ENCODE measurements at regions not wholly inside any gene's neighbourhood (a gene's known extent, or its start where the extent isn't known, plus 50 kb on each side); places are given as distances from the start of the nearest gene placed in this dataset.

GRCh38 chr17:77472468-77473310 lies 331.9 kb downstream of the SEC14L1 start:
- TF ChIP-seq POLR2AphosphoS5 (IDR thresholded peaks at IDR 0.05; ENCODE audit: insufficient read depth in 1 of 2, low read depth in 1 of 2) (peak in 1 of 2 donors; percentile 37), CTCF (IDR thresholded peaks at IDR 0.05) (no peak), POLR2A (IDR thresholded peaks at IDR 0.05) (no peak)
- Histone ChIP-seq H3K27ac (peak overlapping the region; percentile 90), H3K4me1 (peaks cover 85% of the 10 kb centered on the region), H3K4me3 (no peak overlapping the region), H3K27me3 (no peaks in the 10 kb centered on the region), H3K9me3 (no peaks in the 10 kb centered on the region), H3K36me3 (no peaks in the 10 kb centered on the region)
- no peak for DNase-seq (ENCODE audit: extremely low spot score in 2 of 2)
- intact Hi-C loops (cut with DNase I): loop anchor here (10.0 kb wide), 1 partner anchor 98 kb away; no protein-coding TSS in a partner anchor

GRCh38 chr17:77473615-77474226 lies 333.0 kb downstream of the SEC14L1 start:
- intact Hi-C loops (cut with DNase I): loop anchor here (10.0 kb wide), 1 partner anchor 99 kb away; no protein-coding TSS in a partner anchor
- H3K4me1 ChIP-seq: peaks cover 89% of the 10 kb centered on the region
- H3K9me3 ChIP-seq: no peaks in the 10 kb centered on the region
- H3K27ac ChIP-seq: peak overlapping the region; percentile 90
- TF ChIP-seq POLR2AphosphoS5 (IDR thresholded peaks at IDR 0.05; ENCODE audit: insufficient read depth in 1 of 2, low read depth in 1 of 2) (no peak), POLR2A (IDR thresholded peaks at IDR 0.05) (no peak), CTCF (IDR thresholded peaks at IDR 0.05) (no peak)
- H3K36me3 ChIP-seq: no peaks in the 10 kb centered on the region
- no peak overlapping the region for H3K4me3 ChIP-seq
- no peaks in the 10 kb centered on the region for H3K27me3 ChIP-seq
- no peak for DNase-seq (ENCODE audit: extremely low spot score in 2 of 2)

GRCh38 chr17:77474292-77474988 lies 333.7 kb downstream of the SEC14L1 start:
- Histone ChIP-seq H3K4me1 (peaks cover 96% of the 10 kb centered on the region), H3K27ac (peak overlapping the region; percentile 90), H3K36me3 (no peaks in the 10 kb centered on the region), H3K9me3 (no peaks in the 10 kb centered on the region), H3K4me3 (no peak overlapping the region), H3K27me3 (no peaks in the 10 kb centered on the region)
- DNase-seq (ENCODE audit: extremely low spot score in 2 of 2): no peak
- intact Hi-C loops (cut with DNase I): loop anchor here (10.0 kb wide), 1 partner anchor 100 kb away; no protein-coding TSS in a partner anchor
- TF ChIP-seq POLR2A (IDR thresholded peaks at IDR 0.05) (no peak), POLR2AphosphoS5 (IDR thresholded peaks at IDR 0.05; ENCODE audit: insufficient read depth in 1 of 2, low read depth in 1 of 2) (no peak), CTCF (IDR thresholded peaks at IDR 0.05) (no peak)

GRCh38 chr17:77475016-77475976 lies 334.5 kb downstream of the SEC14L1 start:
- H3K4me1 ChIP-seq: peaks cover 100% of the 10 kb centered on the region
- H3K9me3 ChIP-seq: no peaks in the 10 kb centered on the region
- TF ChIP-seq POLR2A (IDR thresholded peaks at IDR 0.05) (no peak), POLR2AphosphoS5 (IDR thresholded peaks at IDR 0.05; ENCODE audit: insufficient read depth in 1 of 2, low read depth in 1 of 2) (no peak)
- H3K36me3 ChIP-seq: no peaks in the 10 kb centered on the region
- no peak overlapping the region for H3K4me3 ChIP-seq
- intact Hi-C loops (cut with DNase I): loop anchor here (10.0 kb wide), 1 partner anchor 100 kb away; no protein-coding TSS in a partner anchor
- H3K27me3 ChIP-seq: no peaks in the 10 kb centered on the region
- peak overlapping the region; percentile 90 for H3K27ac ChIP-seq
- DNase-seq (ENCODE audit: extremely low spot score in 2 of 2): no peak

All from vagina (tissue), 2 donors.